DOHH2 (cell line): ENCODE measurements at regions not wholly inside any gene's neighbourhood (a gene's known extent, or its start where the extent isn't known, plus 50 kb on each side); places are given as distances from the start of the nearest gene placed in this dataset.
"Not testable (repeated sequence)": the region's sequence is repeated elsewhere in the genome, so short reads cannot be mapped to it uniquely, and the experiment has no call there.

Experiments used
- H3F3A ChIP-seq: fragments of 200-600 bp; sonication (generic), shearing (Covaris generic); 2 replicates; pipeline ENCODE4 v1.6.0; 2016; ENCODE audit warnings: antibody characterized with exemption, mild to moderate bottlenecking; ENCODE audit not compliant: control insufficient read depth, insufficient read depth
- H3K27ac ChIP-seq: fragments of 200-600 bp; sonication (generic); 2 replicates; pipeline ENCODE4 v1.5.1; 2014; ENCODE audit warnings: low read depth, mild to moderate bottlenecking, low read length, moderate library complexity
- H3K27me3 ChIP-seq: fragments of 200-600 bp; sonication (generic); 2 replicates; pipeline ENCODE4 v1.6.1; 2014; ENCODE audit warnings: mild to moderate bottlenecking, low read length, mixed read lengths; ENCODE audit not compliant: control insufficient read depth
- H3K36me3 ChIP-seq: fragments of 200-600 bp; sonication (generic); 2 replicates; pipeline ENCODE4 v1.6.1; 2014; ENCODE audit warnings: mild to moderate bottlenecking, low read length, moderate library complexity, mixed read lengths; ENCODE audit not compliant: control insufficient read depth
- H3K4me1 ChIP-seq: fragments of 200-600 bp; sonication (generic); 2 replicates; pipeline ENCODE4 v1.6.1; 2014; ENCODE audit warnings: mild to moderate bottlenecking, low read length, mixed read lengths; ENCODE audit not compliant: control insufficient read depth
- H3K4me2 ChIP-seq: fragments of 200-600 bp; sonication (generic); 2 replicates; pipeline ENCODE4 v1.6.0; 2014; ENCODE audit warnings: mild to moderate bottlenecking, low read length, moderate library complexity
- H3K4me3 ChIP-seq: fragments of 200-600 bp; sonication (generic); 2 replicates; pipeline ENCODE4 v1.5.1; 2014; ENCODE audit warnings: mild to moderate bottlenecking, low read length, mixed read lengths
- H3K79me2 ChIP-seq: fragments of 200-600 bp; sonication (generic); 2 replicates; pipeline ENCODE4 v1.6.1; 2014; ENCODE audit warnings: mild to moderate bottlenecking, low read length, mixed read lengths; ENCODE audit not compliant: control insufficient read depth
- H3K9me2 ChIP-seq: fragments of 200-600 bp; sonication (generic); replicated peaks from 2 replicates; pipeline ENCODE4 v1.6.1; 2014; ENCODE audit warnings: mild to moderate bottlenecking, low read length, mixed read lengths; ENCODE audit not compliant: control insufficient read depth
- H3K9me3 ChIP-seq: fragments of 200-600 bp; sonication (generic); 2 replicates; pipeline ENCODE4 v1.6.1; 2014; ENCODE audit warnings: antibody characterized with exemption, low read length, mixed read lengths; ENCODE audit not compliant: control insufficient read depth, insufficient read depth
- H4K20me1 ChIP-seq: fragments of 200-600 bp; sonication (generic); 2 replicates; pipeline ENCODE4 v1.6.0; 2014; ENCODE audit warnings: low read depth, mild to moderate bottlenecking, antibody characterized with exemption, low read length, moderate library complexity; ENCODE audit not compliant: control insufficient read depth, insufficient read depth
- EZH2phosphoT487 ChIP-seq: fragments of 200-600 bp; sonication (generic); IDR thresholded peaks from 2 replicates; pipeline ENCODE4 v1.6.1; 2017; ENCODE audit warnings: borderline replicate concordance, mild to moderate bottlenecking, antibody characterized with exemption, low read length, moderate library complexity, mixed read lengths
- TF ChIP-seq, protein P1 (sequence below): fragments of 200-600 bp; sonication (generic); IDR thresholded peaks from one replicate; pipeline ENCODE4 v1.5.1; 2014; ENCODE audit warnings: antibody characterized with exemption, mild to moderate bottlenecking, low read depth, low read length; ENCODE audit not compliant: poor library complexity, severe bottlenecking

DNA sequence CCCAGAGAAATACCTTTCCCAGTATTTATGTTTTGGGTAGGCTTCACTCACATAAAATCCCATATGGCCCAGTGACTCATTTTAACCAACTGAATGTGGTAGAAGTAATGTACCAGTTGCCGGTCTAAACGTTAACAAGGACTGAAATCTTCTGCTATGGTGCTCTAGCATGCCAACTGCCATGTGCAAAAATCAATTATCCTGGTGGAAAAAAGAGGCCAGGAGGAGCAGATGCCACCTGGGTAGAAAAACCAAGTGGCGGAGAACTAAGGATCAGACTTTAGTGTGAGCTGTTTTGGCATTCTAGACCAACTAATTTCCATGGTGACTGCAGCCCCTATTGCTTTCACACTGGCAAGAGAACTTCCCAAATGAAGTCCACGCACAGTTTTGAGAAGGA, 1660.7 kb upstream of the ADGRL3 start:
- Histone ChIP-seq H4K20me1 (no peaks in the 10 kb centered on the region), H3K9me2 (no peaks in the 10 kb centered on the region), H3K27ac (no peak overlapping the region), H3K9me3 (no peaks in the 10 kb centered on the region), H3K36me3 (no peaks in the 10 kb centered on the region), H3K4me3 (no peak overlapping the region), H3K27me3 (no peaks in the 10 kb centered on the region), H3K79me2 (no peaks in the 10 kb centered on the region), H3F3A (no peaks in the 10 kb centered on the region), H3K4me1 (no peaks in the 10 kb centered on the region), H3K4me2 (no peak overlapping the region)
- TF ChIP-seq EZH2phosphoT487 = no peak
- TF ChIP-seq, protein P1, sequence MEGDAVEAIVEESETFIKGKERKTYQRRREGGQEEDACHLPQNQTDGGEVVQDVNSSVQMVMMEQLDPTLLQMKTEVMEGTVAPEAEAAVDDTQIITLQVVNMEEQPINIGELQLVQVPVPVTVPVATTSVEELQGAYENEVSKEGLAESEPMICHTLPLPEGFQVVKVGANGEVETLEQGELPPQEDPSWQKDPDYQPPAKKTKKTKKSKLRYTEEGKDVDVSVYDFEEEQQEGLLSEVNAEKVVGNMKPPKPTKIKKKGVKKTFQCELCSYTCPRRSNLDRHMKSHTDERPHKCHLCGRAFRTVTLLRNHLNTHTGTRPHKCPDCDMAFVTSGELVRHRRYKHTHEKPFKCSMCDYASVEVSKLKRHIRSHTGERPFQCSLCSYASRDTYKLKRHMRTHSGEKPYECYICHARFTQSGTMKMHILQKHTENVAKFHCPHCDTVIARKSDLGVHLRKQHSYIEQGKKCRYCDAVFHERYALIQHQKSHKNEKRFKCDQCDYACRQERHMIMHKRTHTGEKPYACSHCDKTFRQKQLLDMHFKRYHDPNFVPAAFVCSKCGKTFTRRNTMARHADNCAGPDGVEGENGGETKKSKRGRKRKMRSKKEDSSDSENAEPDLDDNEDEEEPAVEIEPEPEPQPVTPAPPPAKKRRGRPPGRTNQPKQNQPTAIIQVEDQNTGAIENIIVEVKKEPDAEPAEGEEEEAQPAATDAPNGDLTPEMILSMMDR = no peak

DNA sequence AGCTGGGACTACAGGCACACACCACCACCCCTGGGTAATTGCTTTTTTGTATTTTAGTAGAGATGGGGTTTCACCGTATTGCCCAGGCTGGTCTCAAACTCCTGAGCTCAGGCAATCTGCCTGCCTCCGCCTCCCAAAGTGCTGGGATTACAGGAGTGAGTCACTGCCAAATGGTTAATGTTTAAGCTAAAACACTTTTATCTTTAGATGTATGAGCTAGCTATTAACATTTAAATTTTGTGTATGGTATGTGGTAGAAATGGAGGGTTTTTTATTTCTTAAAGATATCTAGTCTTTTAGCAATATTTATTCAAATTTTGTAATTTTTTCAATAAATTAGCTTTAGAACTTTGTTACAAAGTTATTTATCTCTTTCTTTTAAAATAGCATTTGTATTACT, 1659.8 kb upstream of the ADGRL3 start:
- Histone ChIP-seq H3K27me3 (no peaks in the 10 kb centered on the region), H3K4me1 (no peaks in the 10 kb centered on the region), H3K4me3 (no peak overlapping the region), H3K79me2 (no peaks in the 10 kb centered on the region), H3K27ac (no peak overlapping the region), H3K9me3 (no peaks in the 10 kb centered on the region), H4K20me1 (no peaks in the 10 kb centered on the region), H3F3A (no peaks in the 10 kb centered on the region), H3K9me2 (no peaks in the 10 kb centered on the region), H3K36me3 (no peaks in the 10 kb centered on the region), H3K4me2 (no peak overlapping the region)
- TF ChIP-seq, protein P1 = no peak
- TF ChIP-seq EZH2phosphoT487 = no peak

DNA sequence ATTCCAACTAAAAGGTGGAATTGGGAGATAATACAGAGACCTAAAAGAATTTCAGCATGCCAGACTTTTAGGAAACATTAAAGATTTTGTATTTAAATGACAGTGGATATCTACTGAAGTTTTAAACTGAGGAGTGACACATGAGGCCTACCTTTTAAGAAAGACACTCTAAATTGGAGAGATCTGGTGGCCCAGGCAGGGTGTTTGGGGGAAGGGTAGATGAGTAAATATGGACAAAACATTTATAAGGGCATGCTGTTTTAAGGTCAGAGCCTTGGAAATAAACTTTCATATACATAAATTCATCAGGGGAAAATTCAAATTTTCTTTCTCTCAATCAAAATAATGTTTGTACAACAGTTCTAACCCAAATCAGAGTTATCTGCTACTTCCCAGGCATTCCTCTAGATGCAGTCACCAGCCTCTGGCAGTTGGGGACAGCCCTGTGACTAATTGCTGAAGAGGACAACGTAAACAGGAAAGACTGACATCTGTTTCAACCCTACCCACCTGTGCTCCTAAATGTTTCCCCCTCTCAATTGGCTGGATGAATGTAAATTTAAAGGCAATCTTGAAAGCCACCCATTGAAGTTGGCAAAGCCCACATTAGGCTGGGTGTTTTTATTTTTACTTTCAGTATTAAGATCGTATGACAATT, 1646.9 kb upstream of the ADGRL3 start:
- H3K27me3 ChIP-seq = no peaks in the 10 kb centered on the region
- no peak overlapping the region for H3K27ac ChIP-seq
- no peaks in the 10 kb centered on the region for H3K79me2 ChIP-seq
- no peaks in the 10 kb centered on the region for H4K20me1 ChIP-seq
- no peak overlapping the region for H3K4me2 ChIP-seq
- no peak overlapping the region for H3K4me3 ChIP-seq
- no peaks in the 10 kb centered on the region for H3F3A ChIP-seq
- H3K9me3 ChIP-seq = no peaks in the 10 kb centered on the region
- H3K9me2 ChIP-seq = no peaks in the 10 kb centered on the region
- no peaks in the 10 kb centered on the region for H3K4me1 ChIP-seq
- H3K36me3 ChIP-seq = no peaks in the 10 kb centered on the region
- TF ChIP-seq EZH2phosphoT487 = no peak
- TF ChIP-seq, protein P1 = no peak

DNA sequence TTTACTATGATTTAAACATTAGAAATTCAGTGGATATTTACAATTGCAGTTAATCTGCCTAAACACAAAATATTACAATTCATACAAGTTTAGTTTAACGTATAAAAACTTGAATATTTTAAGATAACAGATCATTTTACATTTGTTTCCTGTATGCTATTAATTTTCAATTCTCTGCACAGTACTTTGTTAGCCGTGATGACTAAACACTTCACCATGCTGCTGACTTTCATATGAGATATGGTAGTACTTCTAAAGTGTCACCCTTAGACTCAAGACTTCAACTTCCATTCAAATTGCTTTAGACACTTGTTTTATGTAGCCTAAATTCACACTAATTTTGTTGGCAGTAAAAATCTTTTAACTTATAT, 1646.4 kb upstream of the ADGRL3 start:
- Histone ChIP-seq H3K36me3 (no peaks in the 10 kb centered on the region), H3K27ac (no peak overlapping the region), H3K4me2 (no peak overlapping the region), H3F3A (no peaks in the 10 kb centered on the region), H3K9me2 (no peaks in the 10 kb centered on the region), H3K9me3 (no peaks in the 10 kb centered on the region), H3K4me1 (no peaks in the 10 kb centered on the region), H4K20me1 (no peaks in the 10 kb centered on the region), H3K79me2 (no peaks in the 10 kb centered on the region), H3K4me3 (no peak overlapping the region), H3K27me3 (no peaks in the 10 kb centered on the region)
- TF ChIP-seq EZH2phosphoT487 = no peak
- TF ChIP-seq, protein P1 = no peak

DNA sequence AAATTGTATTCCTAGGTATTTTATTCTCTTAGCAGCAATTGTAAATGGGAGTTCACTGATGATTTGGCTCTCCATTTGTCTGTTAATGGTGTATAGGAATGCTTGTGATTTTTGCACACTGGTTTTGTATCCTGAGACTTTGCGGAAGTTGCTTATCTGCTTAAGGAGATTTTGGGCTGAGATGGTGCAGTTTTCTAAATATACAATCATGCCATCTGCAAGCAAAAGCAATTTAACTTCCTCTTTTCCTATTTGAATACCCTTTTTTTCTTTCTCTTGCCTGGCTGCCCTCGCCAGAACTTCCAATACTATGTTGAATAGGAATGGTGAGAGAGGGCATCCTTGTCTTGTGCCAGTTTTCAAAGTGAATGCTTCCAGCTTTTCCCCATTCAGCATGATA, 1643.9 kb upstream of the ADGRL3 start:
- H3K79me2 ChIP-seq, H3K4me3 ChIP-seq, H4K20me1 ChIP-seq, H3K27me3 ChIP-seq, H3K4me1 ChIP-seq, H3F3A ChIP-seq, H3K36me3 ChIP-seq, H3K4me2 ChIP-seq, H3K27ac ChIP-seq, H3K9me2 ChIP-seq, H3K9me3 ChIP-seq: not testable (repeated sequence)
